Astrocyte (in vitro differentiated cells and primary cell): ENCODE measurements at regions not wholly inside any gene's neighbourhood (a gene's known extent, or its start where the extent isn't known, plus 50 kb on each side); places are given as distances from the start of the nearest gene placed in this dataset.

ENCODE experiments used
- DNase-seq: peaks from one replicate; pipeline ENCODE4 v3.0.0-alpha.2; 2010; ENCODE audit warnings: low read depth
- FAIRE-seq: peaks from 2 replicates; lab custom pipeline; 2011; peaks lifted over from hg19 to GRCh38; lab: Jason Lieb, UNC
- H2AFZ ChIP-seq: 2 replicates; pipeline ENCODE4 v1.6.0; 2012; ENCODE audit warnings: low read depth, low read length, inconsistent platforms
- H3K27ac ChIP-seq: 2 replicates; pipeline ENCODE4 v1.5.1; 2011; ENCODE audit warnings: low read depth, low read length, inconsistent platforms
- H3K27me3 ChIP-seq: 2 replicates; pipeline ENCODE4 v1.6.0; 2011; ENCODE audit warnings: low read length, inconsistent platforms; ENCODE audit not compliant: insufficient read depth
- H3K36me3 ChIP-seq: 2 replicates; pipeline ENCODE4 v1.5.1; 2011; ENCODE audit warnings: low read length, inconsistent platforms; ENCODE audit not compliant: insufficient read depth
- H3K4me1 ChIP-seq: 2 replicates; pipeline ENCODE4 v1.5.1; 2011; ENCODE audit warnings: low read length, inconsistent platforms; ENCODE audit not compliant: insufficient read depth
- H3K4me2 ChIP-seq: 2 replicates; pipeline ENCODE4 v1.6.0; 2012; ENCODE audit warnings: low read length, inconsistent platforms
- H3K4me3 ChIP-seq: 2 replicates; pipeline ENCODE4 v1.5.1; 2011; ENCODE audit warnings: low read depth, mild to moderate bottlenecking, low read length, inconsistent platforms; ENCODE audit not compliant: insufficient read depth
- H3K79me2 ChIP-seq: 2 replicates; pipeline ENCODE4 v1.6.0; 2012; ENCODE audit warnings: mild to moderate bottlenecking, low read length, inconsistent platforms; ENCODE audit not compliant: insufficient read depth
- H3K9ac ChIP-seq: 2 replicates; pipeline ENCODE4 v1.6.0; 2012; ENCODE audit warnings: mild to moderate bottlenecking, low read length, inconsistent platforms
- H3K9me3 ChIP-seq: 2 replicates; pipeline ENCODE4 v1.5.1; 2012; ENCODE audit warnings: low read depth, mild to moderate bottlenecking, low read length, inconsistent platforms; ENCODE audit not compliant: insufficient read depth
- H4K20me1 ChIP-seq: 2 replicates; pipeline ENCODE4 v1.6.0; 2012; ENCODE audit warnings: low read length, inconsistent platforms; ENCODE audit not compliant: insufficient read depth
- H3K27ac Mint-ChIP-seq: one replicate; pipeline ENCODE4 v1.8.0; 2021; ENCODE audit warnings: mild to moderate bottlenecking, mixed read lengths; ENCODE audit not compliant: unreplicated experiment
- H3K27me3 Mint-ChIP-seq: one replicate; pipeline ENCODE4 v1.8.0; 2021; ENCODE audit warnings: low read depth, mixed read lengths; ENCODE audit not compliant: unreplicated experiment
- H3K36me3 Mint-ChIP-seq: one replicate; pipeline ENCODE4 v1.8.0; 2021; ENCODE audit warnings: low read depth, mixed read lengths; ENCODE audit not compliant: unreplicated experiment
- H3K4me1 Mint-ChIP-seq: one replicate; pipeline ENCODE4 v1.8.0; 2021; ENCODE audit warnings: low read depth, mixed read lengths; ENCODE audit not compliant: unreplicated experiment
- H3K4me3 Mint-ChIP-seq: one replicate; pipeline ENCODE4 v1.8.0; 2021; ENCODE audit warnings: mild to moderate bottlenecking, moderate library complexity, mixed read lengths; ENCODE audit not compliant: unreplicated experiment
- H3K9me3 Mint-ChIP-seq: one replicate; pipeline ENCODE4 v1.8.0; 2021; ENCODE audit warnings: mild to moderate bottlenecking, mixed read lengths; ENCODE audit not compliant: unreplicated experiment
- EZH2 ChIP-seq: IDR thresholded peaks from 2 replicates; pipeline ENCODE4 v1.6.1; 2012; ENCODE audit warnings: mild to moderate bottlenecking, low read length, inconsistent platforms; ENCODE audit not compliant: insufficient read depth
- TF ChIP-seq, protein P1 (sequence below): IDR thresholded peaks from 2 replicates; pipeline ENCODE4 v1.5.1; 2011; ENCODE audit warnings: low read depth, mild to moderate bottlenecking, inconsistent platforms, low read length, moderate library complexity; ENCODE audit not compliant: insufficient read depth

- Mint-ChIP-seq H3K4me1 (no peaks in the 10 kb centered on the region), H3K36me3 (no peaks in the 10 kb centered on the region), H3K27ac (no peak overlapping the region), H3K27me3 (no peaks in the 10 kb centered on the region), H3K4me3 (no peak overlapping the region), H3K9me3 (no peaks in the 10 kb centered on the region)
- no peak for DNase-seq
- no peak overlapping the region for H2AFZ ChIP-seq
- no peak overlapping the region for H3K9ac ChIP-seq
- H3K4me3 ChIP-seq: no peak overlapping the region
- H3K36me3 ChIP-seq: no peaks in the 10 kb centered on the region
- no peaks in the 10 kb centered on the region for H4K20me1 ChIP-seq
- H3K4me1 ChIP-seq: no peaks in the 10 kb centered on the region
- H3K79me2 ChIP-seq: no peaks in the 10 kb centered on the region
- no peak overlapping the region for H3K4me2 ChIP-seq
- TF ChIP-seq, protein P1, sequence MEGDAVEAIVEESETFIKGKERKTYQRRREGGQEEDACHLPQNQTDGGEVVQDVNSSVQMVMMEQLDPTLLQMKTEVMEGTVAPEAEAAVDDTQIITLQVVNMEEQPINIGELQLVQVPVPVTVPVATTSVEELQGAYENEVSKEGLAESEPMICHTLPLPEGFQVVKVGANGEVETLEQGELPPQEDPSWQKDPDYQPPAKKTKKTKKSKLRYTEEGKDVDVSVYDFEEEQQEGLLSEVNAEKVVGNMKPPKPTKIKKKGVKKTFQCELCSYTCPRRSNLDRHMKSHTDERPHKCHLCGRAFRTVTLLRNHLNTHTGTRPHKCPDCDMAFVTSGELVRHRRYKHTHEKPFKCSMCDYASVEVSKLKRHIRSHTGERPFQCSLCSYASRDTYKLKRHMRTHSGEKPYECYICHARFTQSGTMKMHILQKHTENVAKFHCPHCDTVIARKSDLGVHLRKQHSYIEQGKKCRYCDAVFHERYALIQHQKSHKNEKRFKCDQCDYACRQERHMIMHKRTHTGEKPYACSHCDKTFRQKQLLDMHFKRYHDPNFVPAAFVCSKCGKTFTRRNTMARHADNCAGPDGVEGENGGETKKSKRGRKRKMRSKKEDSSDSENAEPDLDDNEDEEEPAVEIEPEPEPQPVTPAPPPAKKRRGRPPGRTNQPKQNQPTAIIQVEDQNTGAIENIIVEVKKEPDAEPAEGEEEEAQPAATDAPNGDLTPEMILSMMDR: no peak
- TF ChIP-seq EZH2: no peak
- no peaks in the 10 kb centered on the region for H3K27me3 ChIP-seq
- no peak for FAIRE-seq
- H3K9me3 ChIP-seq: no peaks in the 10 kb centered on the region
- H3K27ac ChIP-seq: no peak overlapping the region
Measured at GRCh38 chr5:29170599-29170998, 2022.9 kb upstream of the CDH6 start.

DNA sequence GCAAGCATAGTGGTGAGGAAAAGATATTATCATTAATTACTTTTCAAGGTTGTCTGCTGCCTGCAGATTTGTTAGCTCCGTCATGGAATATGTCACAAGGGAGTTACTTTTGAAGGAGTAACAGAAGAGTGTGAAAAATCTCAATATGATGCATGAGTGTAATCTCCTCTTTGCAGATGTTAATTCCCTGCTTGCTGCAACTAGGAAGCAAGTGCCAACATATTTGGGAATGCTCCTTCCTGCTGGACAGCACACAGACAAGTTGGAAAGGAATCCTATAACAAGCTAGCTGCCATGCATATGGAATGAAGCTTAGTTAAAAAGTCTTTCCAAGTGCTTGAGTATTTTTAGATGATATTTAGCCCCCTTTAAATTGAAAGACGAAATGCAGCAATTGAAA, 2023.6 kb upstream of the CDH6 start:
- Histone ChIP-seq H3K79me2 (no peaks in the 10 kb centered on the region), H3K27me3 (no peaks in the 10 kb centered on the region), H3K27ac (no peak overlapping the region), H3K36me3 (no peaks in the 10 kb centered on the region), H2AFZ (no peak overlapping the region), H3K9me3 (no peaks in the 10 kb centered on the region), H3K9ac (no peak overlapping the region), H4K20me1 (no peaks in the 10 kb centered on the region), H3K4me1 (no peaks in the 10 kb centered on the region), H3K4me2 (no peak overlapping the region), H3K4me3 (no peak overlapping the region)
- Mint-ChIP-seq H3K27ac (no peak overlapping the region), H3K4me1 (no peaks in the 10 kb centered on the region), H3K4me3 (no peak overlapping the region), H3K9me3 (no peaks in the 10 kb centered on the region), H3K36me3 (no peaks in the 10 kb centered on the region), H3K27me3 (no peaks in the 10 kb centered on the region)
- DNase-seq (no peak), FAIRE-seq (no peak)
- TF ChIP-seq, protein P1: no peak
- no peak for TF ChIP-seq EZH2

GRCh38 chr5:29162297-29162696, 2031.2 kb upstream of the CDH6 start:
- Histone ChIP-seq H3K27ac (no peak overlapping the region), H3K4me2 (no peak overlapping the region), H3K36me3 (no peaks in the 10 kb centered on the region), H4K20me1 (no peaks in the 10 kb centered on the region), H3K9me3 (no peaks in the 10 kb centered on the region), H3K9ac (no peak overlapping the region), H3K4me1 (no peaks in the 10 kb centered on the region), H2AFZ (no peak overlapping the region), H3K79me2 (no peaks in the 10 kb centered on the region), H3K27me3 (no peaks in the 10 kb centered on the region), H3K4me3 (no peak overlapping the region)
- TF ChIP-seq, protein P1: no peak
- no peak for TF ChIP-seq EZH2
- Mint-ChIP-seq H3K36me3 (no peaks in the 10 kb centered on the region), H3K4me1 (no peaks in the 10 kb centered on the region), H3K27ac (no peak overlapping the region), H3K4me3 (no peak overlapping the region), H3K27me3 (no peaks in the 10 kb centered on the region), H3K9me3 (no peaks in the 10 kb centered on the region)
- FAIRE-seq (no peak), DNase-seq (no peak)
